Endometrium (tissue), 2 donors: ENCODE measurements at regions not wholly inside any gene's neighbourhood (a gene's known extent, or its start where the extent isn't known, plus 50 kb on each side); places are given as distances from the start of the nearest gene placed in this dataset.
A peak's percentile ranks its signal among the peaks of the same experiment; 100 is the strongest.

Experiments used
- FAIRE-seq: peaks from 2 replicates; lab custom pipeline; 2012; peaks lifted over from hg19 to GRCh38; lab: Jason Lieb, UNC
- donor health status: control.
- donor health status: control.

GRCh38 chr10:107701943-107702342 lies 537.4 kb upstream of the SORCS1 start:
- FAIRE-seq, result no peak

GRCh38 chr10:107692072-107692471 lies 527.6 kb upstream of the SORCS1 start:
- no peak for FAIRE-seq

GRCh38 chr10:107689323-107689722 lies 524.8 kb upstream of the SORCS1 start:
- FAIRE-seq, result no peak

GRCh38 chr10:107687701-107688100 lies 523.2 kb upstream of the SORCS1 start:
- no peak for FAIRE-seq

GRCh38 chr10:107686095-107686494 lies 521.6 kb upstream of the SORCS1 start:
- no peak for FAIRE-seq

- FAIRE-seq, result no peak
These were observed 507.5 kb upstream of the SORCS1 start for GRCh38 chr10:107671960-107672359.

- FAIRE-seq, result no peak
These were observed 501.7 kb upstream of the SORCS1 start for GRCh38 chr10:107666214-107666613.

- FAIRE-seq, result no peak
These were observed 501.0 kb upstream of the SORCS1 start for GRCh38 chr10:107665459-107665858.

GRCh38 chr10:107657851-107658250 lies 493.3 kb upstream of the SORCS1 start:
- no peak for FAIRE-seq

GRCh38 chr10:107656932-107657331 lies 492.4 kb upstream of the SORCS1 start:
- FAIRE-seq, result no peak

- no peak for FAIRE-seq
These were observed 489.4 kb upstream of the SORCS1 start for GRCh38 chr10:107653832-107654287.

GRCh38 chr10:107650939-107651338 lies 486.4 kb upstream of the SORCS1 start:
- FAIRE-seq, result no peak

GRCh38 chr10:107649249-107649648 lies 484.7 kb upstream of the SORCS1 start:
- FAIRE-seq, result peak; percentile 50

GRCh38 chr10:107647462-107647861 lies 483.0 kb upstream of the SORCS1 start:
- FAIRE-seq, result no peak

- FAIRE-seq, result no peak
These were observed 467.4 kb upstream of the SORCS1 start for GRCh38 chr10:107631876-107632275.

- no peak for FAIRE-seq
These were observed 462.4 kb upstream of the SORCS1 start for GRCh38 chr10:107626862-107627261.

GRCh38 chr10:107623292-107623691 lies 458.8 kb upstream of the SORCS1 start:
- FAIRE-seq, result no peak

GRCh38 chr10:107619139-107619538 lies 454.6 kb upstream of the SORCS1 start:
- no peak for FAIRE-seq

GRCh38 chr10:107618504-107618994 lies 454.0 kb upstream of the SORCS1 start:
- FAIRE-seq, result no peak

GRCh38 chr10:107616463-107617410 lies 452.2 kb upstream of the SORCS1 start:
- FAIRE-seq, result no peak

- FAIRE-seq, result no peak
These were observed 451.5 kb upstream of the SORCS1 start for GRCh38 chr10:107616031-107616430.

- no peak for FAIRE-seq
These were observed 450.6 kb upstream of the SORCS1 start for GRCh38 chr10:107614939-107615685.

- no peak for FAIRE-seq
These were observed 446.6 kb upstream of the SORCS1 start for GRCh38 chr10:107611115-107611514.
